Raji (cell line): ENCODE measurements at regions not wholly inside any gene's neighbourhood (a gene's known extent, or its start where the extent isn't known, plus 50 kb on each side); places are given as distances from the start of the nearest gene placed in this dataset.

Source experiments
- POLR2A ChIP-seq: IDR thresholded peaks from 2 replicates; pipeline ENCODE4 v1.6.1; 2011; ENCODE audit warnings: low read depth, low read length, control low read depth; ENCODE audit not compliant: insufficient read depth

DNA sequence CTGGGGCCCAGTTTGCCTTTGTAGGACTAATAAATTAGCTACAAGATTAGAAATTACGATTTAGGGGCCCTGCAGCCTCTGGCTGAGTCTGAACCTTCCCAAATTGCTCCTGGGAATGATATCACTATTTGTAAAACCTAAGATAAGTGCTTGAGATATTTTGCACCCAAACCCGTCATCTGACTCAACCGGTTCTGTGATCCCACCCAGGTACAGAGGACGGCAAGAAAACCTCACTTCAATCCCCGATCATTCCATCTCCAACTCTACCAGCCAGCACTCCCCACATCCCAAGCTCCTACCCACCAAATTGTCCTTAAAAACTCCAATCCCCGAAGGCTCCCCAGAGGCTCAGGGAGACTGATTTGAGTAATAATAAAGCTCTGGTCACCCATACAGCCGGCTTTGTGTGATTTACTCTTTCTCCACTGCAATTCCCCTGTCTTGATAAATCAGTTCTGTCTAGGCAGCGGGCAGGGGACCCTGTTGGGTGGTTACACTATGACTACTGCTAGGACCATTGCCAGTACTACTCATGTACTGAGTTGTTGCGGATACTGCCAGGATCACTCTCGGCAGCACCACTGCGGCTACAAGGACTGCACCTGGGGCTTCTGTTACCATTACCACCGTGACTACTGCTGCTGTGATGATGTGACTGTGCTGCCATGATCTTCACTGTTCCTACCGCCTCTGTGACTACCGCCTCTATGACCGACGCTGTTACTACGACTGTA, 73.1 kb downstream of the IRF8 start:
- TF ChIP-seq POLR2A, result no peak

DNA sequence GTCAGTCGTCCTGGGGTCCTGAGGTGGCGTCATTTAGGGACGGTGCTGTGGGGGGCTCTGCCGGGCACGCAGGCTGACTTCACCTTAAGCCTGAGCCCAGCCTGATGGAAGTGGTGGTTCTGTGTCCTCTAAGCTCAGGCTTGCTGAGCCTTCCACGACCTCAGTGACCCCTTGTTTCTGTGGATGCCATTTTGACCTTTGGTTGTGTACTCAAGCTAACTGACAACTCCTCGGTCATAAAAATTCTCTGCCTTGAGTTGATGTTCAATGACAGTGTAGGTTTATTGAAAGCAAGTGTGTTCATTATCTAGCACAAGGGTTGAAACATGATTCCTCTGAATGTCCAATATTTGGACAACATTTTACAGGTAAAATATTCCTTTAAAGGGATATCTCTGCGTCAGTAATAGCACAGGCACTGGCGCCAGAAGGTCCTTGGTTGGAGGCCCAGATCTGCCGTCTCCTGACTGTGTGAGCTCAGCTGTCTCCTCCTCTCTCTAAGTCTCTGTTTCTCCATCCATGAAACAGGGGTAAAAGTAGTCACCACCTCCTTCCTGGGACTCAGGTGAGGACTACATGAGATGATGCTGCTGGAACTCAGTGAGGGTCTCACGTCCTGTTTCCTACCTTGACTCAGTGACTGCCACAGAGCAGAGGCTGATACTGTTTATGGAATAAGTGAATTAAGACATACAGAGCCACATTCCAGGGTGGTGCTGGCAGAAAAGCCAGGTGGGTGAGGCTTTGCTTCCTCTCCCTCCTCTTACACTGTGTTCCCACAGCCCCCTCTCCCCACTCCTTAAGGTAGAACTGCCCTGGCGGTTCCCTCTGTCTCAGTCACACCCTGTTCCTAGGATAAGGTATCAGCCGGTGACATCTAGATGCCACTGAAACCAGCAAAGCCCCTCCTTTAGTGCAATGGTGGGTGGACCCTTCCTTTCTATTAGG, 75.7 kb downstream of the IRF8 start:
- no peak for TF ChIP-seq POLR2A

DNA sequence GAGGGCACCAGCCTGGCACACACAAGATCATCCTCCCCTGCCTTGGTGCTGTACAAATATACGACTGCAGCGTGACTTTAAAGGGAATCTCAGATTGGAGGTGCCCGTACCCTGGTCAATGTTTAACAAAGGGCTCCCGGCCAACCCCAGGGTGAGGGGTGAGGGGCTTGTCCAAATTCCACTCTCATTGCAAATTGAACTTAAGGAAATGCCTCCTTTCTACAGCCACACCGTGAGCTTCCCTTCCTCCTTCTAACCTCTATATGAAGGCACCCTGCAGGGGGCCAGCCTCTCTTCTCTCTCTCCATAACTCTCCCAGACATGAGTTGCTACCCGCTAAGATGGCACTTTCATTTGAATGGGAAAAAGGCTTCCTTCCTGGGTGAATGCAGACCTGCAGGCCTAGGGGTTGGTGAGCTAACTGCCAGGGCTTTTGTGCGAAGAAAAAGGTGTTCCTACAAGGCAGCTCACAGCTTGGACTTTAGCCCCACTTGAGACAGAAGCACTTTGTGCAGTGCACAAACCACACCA, 76.6 kb downstream of the IRF8 start:
- no peak for TF ChIP-seq POLR2A

DNA sequence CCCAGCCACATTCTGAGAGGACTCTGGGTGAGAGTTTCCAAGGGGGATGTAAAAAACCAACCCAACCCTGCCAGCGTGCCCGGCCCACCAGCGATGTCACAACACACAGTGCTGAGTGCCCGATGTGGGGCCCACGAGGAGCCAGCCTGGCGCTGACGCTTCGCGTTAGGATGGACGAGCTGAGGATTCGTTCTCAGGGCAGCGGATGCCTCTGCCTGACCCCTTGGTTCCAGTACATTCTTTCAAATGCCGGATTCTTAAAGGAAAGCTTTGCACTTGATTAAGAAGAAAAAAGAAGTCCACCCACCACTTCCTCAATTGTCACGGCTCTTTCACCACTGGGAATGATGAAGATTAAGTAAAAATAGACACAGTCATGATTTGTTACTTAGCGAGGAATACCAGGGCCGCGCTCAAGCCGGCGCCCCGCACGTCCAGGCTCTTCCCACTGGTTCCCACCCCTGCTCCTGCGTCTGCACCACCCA, 79.4 kb downstream of the IRF8 start:
- TF ChIP-seq POLR2A, result no peak

DNA sequence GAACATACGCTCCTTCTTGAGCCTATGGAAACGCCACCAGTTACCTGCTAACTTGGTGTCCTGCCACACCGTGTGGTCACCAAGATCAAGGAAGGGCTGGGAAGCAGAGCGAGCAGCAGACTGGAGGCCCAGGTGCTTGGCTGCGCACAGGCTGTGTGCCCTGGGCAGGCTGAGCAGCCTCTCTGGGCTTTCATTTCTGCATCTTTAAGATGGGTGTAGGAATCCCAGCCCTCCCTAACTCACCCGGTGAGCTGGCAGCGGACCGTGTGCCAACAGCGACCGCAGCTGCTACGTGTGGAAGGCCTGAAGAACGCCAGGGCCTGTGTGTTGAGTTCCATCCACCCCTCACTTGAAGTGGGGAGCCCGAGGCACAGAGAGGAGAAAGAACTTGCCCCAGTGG, 80.0 kb downstream of the IRF8 start:
- TF ChIP-seq POLR2A, result no peak

DNA sequence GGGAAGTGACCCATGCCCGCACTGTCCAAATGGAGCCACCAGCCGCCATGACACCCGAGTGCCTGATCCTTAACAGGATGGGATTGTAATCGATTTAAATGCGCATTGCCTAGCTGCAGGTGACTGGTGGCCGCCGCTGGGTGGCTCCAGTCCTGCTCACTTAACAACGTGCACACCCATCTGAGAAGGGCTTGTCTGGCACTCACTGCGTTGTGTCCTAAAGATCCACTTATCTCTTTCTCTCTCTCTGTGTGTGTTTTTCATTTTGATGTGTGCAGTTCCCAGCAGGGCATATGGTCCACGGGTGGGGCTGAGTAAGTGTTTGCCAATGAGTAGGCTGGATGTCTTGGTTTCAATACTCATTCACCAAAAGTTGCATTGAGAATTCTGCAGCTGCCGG, 80.6 kb downstream of the IRF8 start:
- TF ChIP-seq POLR2A, result no peak

DNA sequence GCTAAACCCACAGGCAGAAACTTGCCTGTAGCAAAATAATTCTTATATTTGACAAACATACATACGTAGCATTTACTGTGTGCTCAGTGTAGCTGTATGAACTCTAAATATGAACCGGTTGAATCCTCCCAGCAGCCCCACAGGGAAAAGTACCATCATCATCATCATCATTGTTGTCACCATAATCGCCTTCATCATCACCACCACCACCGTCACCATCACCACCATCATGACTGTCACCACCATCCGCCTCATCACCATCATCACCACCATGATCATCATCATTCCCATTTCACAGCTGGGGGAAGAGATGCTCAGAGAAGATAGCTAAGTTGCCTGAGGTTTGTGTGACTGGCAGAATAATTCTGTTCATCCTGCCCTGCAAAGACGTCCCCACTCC, 81.7 kb downstream of the IRF8 start:
- no peak for TF ChIP-seq POLR2A

DNA sequence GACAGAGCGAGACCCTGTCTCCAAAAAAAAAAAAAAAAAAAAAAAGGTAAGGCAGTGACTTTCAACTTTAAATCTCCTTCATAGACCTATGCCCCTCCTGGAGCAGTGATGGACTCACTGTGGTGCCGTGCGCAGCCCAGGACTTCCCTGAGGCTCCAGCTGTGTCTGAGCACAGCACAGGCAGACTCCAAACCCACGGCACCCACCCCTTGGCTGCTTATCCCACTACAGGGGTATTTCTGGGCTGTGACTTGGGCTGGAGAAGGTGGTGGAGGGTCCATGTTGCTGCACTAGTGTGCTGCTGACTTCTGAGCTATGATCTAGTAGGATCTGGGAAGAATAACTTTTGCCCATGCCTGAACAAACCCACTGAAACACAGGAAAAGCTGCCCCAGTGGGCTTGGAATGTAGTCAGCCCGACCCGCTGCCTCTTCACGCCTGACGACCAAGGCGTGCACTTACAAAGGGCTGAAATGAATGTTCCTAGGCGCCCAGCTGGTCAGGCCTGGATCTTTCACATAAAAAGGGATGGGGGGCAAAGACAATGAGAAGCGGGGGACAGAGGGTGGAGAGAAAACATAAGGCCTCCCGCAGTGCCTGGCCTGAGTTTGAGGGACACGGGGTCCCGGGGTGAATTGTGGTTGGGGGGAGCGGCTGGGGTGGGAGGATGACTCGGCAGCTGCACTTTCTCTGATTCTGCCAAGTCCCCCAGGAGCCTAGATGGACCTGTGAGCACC, 83.0 kb downstream of the IRF8 start:
- no peak for TF ChIP-seq POLR2A

DNA sequence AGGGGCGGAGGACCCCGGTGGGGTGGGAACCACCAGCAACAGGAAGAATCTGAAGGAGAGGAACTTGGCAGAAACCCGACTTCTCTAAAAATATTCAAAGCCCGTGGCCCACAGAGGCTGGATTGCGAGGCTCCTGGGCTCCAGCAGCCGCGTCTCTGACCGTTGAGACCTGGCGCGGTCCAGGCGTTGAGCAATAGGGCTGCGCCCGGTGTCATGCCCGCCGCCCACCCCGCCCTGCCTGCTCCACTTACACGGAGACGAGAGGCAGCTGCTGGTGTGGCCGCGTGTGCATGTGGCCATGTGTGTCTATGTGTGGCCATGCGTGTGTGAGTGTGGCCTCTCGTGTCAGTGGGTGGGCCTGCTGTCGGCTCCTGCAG, 83.6 kb downstream of the IRF8 start:
- TF ChIP-seq POLR2A, result no peak

DNA sequence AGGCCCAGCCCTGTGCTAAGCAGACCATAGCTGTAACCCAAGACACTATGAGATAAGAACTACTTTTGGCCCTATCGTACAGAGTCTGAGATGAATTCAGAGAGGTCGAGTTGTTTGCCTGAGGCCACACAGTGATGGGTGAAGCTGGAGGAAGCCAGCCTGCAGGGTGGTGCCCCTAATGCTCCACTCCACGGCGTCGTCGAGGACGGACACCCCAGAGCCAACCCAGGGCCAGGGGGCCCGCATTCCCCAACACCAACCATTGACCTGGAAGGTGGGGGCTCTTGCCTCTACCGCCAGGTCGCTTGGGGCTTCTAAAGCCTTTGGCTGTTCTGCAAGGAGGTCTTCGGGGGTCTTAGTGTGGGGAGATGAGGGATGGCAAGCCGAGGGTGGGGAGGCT, 84.1 kb downstream of the IRF8 start:
- no peak for TF ChIP-seq POLR2A

DNA sequence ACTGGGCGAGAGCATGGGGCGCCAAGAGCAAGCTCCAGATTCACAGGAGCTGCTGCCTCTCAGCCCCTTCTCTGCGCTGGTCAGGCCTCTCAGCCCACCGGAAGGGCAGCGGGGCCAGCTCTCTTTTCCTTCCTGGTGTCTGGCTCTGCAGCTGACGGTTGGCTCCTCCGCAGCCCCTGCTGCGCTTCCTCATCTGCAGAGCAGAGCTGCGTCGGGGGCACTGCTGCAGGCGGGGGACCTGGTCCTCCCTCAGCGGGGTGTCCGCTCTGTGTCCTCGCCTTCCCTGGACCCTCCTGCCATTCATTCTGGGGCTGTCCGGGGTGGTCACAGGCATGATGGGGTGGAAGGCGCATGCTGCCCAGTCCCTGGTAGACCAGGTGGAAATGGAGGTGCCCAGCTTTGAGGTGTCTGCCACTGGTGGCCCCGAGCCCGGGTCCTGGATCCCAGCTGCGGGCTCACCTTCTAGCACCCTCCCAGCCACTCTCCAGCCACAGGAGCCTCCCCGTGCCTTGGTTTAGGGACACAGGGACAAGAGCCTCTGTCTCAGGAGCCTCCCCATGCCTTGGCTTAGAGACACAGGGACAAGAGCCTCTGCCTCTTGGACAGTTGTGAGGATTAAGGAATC, 84.8 kb downstream of the IRF8 start:
- TF ChIP-seq POLR2A, result no peak

DNA sequence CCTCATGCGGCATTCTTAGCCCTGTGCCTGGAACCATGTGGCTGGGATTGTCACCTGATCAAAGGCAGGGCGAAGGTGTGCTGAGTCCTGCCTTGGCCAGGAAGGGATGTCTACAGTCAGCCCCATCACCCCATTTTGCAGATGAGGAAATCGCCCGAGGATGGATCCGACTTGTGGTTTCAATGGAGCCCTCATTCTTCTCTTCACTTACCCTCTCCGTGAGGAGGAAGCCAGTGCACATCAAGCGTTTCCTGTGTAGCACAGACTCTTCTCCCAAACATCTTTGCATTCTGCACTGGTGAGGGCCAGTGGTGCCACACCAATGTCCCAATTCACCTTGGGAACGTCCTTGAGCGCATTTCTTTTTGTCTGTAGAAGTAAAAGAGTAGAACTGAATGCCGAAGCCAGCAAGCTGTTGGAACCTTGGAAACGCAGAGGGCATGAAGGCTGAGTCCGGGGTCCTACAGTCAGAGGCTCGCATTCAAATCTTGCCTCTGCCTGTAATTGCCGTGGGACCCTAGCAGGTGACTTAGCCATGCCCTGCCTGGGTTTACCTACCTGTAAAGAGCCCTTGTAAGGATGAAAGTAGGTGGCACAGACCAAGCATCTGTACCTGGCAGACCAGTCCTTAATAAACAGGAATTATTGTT, 85.4 kb downstream of the IRF8 start:
- TF ChIP-seq POLR2A, result no peak

DNA sequence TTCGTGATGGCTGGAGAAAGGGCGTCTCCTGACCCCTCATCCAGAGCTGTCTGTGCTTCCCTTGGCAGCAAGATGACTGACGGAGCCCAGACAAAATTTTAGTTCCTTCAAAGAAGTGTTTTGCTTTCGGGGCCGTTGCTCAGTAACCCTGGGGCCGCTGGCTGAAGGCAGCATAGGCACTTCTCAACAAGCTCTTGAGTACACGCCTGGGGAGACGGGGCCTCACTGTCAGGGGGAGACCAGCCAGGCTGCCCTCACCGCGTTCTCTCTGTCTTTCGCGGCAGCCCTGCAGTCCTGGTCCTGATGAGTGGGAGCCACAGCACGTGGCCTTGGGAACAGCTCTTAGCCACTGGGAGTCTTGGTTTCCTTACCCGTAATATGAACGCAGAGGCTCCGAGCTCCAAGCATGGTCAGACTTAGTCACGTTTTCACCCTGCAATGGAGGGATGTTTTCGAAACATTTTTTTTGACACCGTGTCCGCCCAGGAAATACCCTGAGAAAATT, 86.0 kb downstream of the IRF8 start:
- TF ChIP-seq POLR2A, result no peak
